GM23338 (cell line): ENCODE measurements at regions not wholly inside any gene's neighbourhood (a gene's known extent, or its start where the extent isn't known, plus 50 kb on each side); places are given as distances from the start of the nearest gene placed in this dataset.
"Not testable (repeated sequence)": the region's sequence is repeated elsewhere in the genome, so short reads cannot be mapped to it uniquely, and the experiment has no call there.

Experiments
- ATAC-seq: fragments of 200-7000 bp; cut with Tn5 transposase; 3 replicates; pipeline ENCODE4 v1.9.1; 2020
- DNase-seq: peaks from one replicate; pipeline ENCODE4 v3.0.0-alpha.2; 2015; ENCODE audit warnings: low spot score
- H2AFZ ChIP-seq: fragments of 200-600 bp; sonication (generic); 2 replicates; pipeline ENCODE4 v1.8.0; 2016; ENCODE audit warnings: antibody characterized with exemption, mild to moderate bottlenecking, moderate library complexity
- H3F3A ChIP-seq: fragments of 200-600 bp; sonication (generic); replicated peaks from 2 replicates; pipeline ENCODE4 v1.8.0; 2017; ENCODE audit warnings: antibody characterized with exemption, mixed run types, low read depth
- H3K27ac ChIP-seq: fragments of 200-600 bp; sonication (generic); 2 replicates; pipeline ENCODE4 v1.6.1; 2016; ENCODE audit warnings: low read depth
- H3K27me3 ChIP-seq: fragments of 200-600 bp; sonication (generic); 2 replicates; pipeline ENCODE4 v1.8.0; 2016; ENCODE audit warnings: mild to moderate bottlenecking, mixed run types, moderate library complexity; ENCODE audit not compliant: insufficient read depth
- H3K36me3 ChIP-seq: fragments of 200-600 bp; sonication (generic); 2 replicates; pipeline ENCODE4 v1.8.0; 2016; ENCODE audit warnings: mild to moderate bottlenecking; ENCODE audit not compliant: insufficient read depth
- H3K4me1 ChIP-seq: fragments of 200-600 bp; sonication (generic); 2 replicates; pipeline ENCODE4 v1.8.0; 2016; ENCODE audit warnings: mild to moderate bottlenecking, moderate library complexity; ENCODE audit not compliant: insufficient read depth
- H3K4me2 ChIP-seq: fragments of 200-600 bp; sonication (generic); 2 replicates; pipeline ENCODE4 v1.7.1; 2017; ENCODE audit warnings: mixed run types
- H3K4me3 ChIP-seq: fragments of 200-600 bp; sonication (generic); 2 replicates; pipeline ENCODE4 v1.6.1; 2016; ENCODE audit warnings: mixed run types
- H3K79me2 ChIP-seq: fragments of 200-600 bp; sonication (generic); replicated peaks from 2 replicates; pipeline ENCODE4 v1.8.0; 2017; ENCODE audit warnings: mild to moderate bottlenecking; ENCODE audit not compliant: insufficient read depth
- H3K9me2 ChIP-seq: fragments of 200-600 bp; sonication (generic); 2 replicates; pipeline ENCODE4 v1.8.0; 2017; ENCODE audit not compliant: insufficient read depth
- H4K20me1 ChIP-seq: fragments of 200-600 bp; sonication (generic); replicated peaks from 2 replicates; pipeline ENCODE4 v1.8.0; 2017; ENCODE audit warnings: mild to moderate bottlenecking; ENCODE audit not compliant: insufficient read depth
- H3K27ac Mint-ChIP-seq: 2 replicates; pipeline ENCODE4 v1.8.0; 2020; ENCODE audit warnings: inconsistent platforms, mild to moderate bottlenecking, moderate library complexity, mixed read lengths
- H3K27me3 Mint-ChIP-seq: 3 replicates; pipeline ENCODE4 v1.8.0; 2022; ENCODE audit warnings: low read depth, mild to moderate bottlenecking, moderate library complexity, mixed read lengths, inconsistent platforms; ENCODE audit not compliant: insufficient read depth, poor library complexity
- H3K36me3 Mint-ChIP-seq: 3 replicates; pipeline ENCODE4 v1.8.0; 2021; ENCODE audit warnings: low read depth, mild to moderate bottlenecking, inconsistent platforms, moderate library complexity, mixed read lengths
- H3K4me1 Mint-ChIP-seq: 3 replicates; pipeline ENCODE4 v1.8.0; 2020; ENCODE audit warnings: mild to moderate bottlenecking, inconsistent platforms, mixed read lengths
- H3K4me3 Mint-ChIP-seq: 3 replicates; pipeline ENCODE4 v1.8.0; 2021; ENCODE audit warnings: moderate library complexity, mild to moderate bottlenecking, inconsistent platforms, mixed read lengths
- H3K9me3 Mint-ChIP-seq: 3 replicates; pipeline ENCODE4 v1.8.0; 2020; ENCODE audit warnings: moderate library complexity, mild to moderate bottlenecking, inconsistent platforms, mixed read lengths
- CREB1 ChIP-seq: fragments of 250-450 bp; sonication (Bioruptor Pico); IDR thresholded peaks from 2 replicates; pipeline ENCODE4 v1.5.0; 2020; ENCODE audit warnings: low read depth, mild to moderate bottlenecking, moderate library complexity
- CTCF ChIP-seq, 2 experiments: fragments of 200-600 bp in 1 of 2; sonication (generic) in 1 of 2; conservative IDR thresholded peaks; 2 replicates each; pipeline versions ENCODE4 v1.5.1 to v1.6.1; 2016 to 2017; ENCODE audit warnings: antibody characterized with exemption in 2 of 2, low read depth in 2 of 2, mild to moderate bottlenecking in 2 of 2, moderate library complexity in 1 of 2
- JUNB ChIP-seq: IDR thresholded peaks from one replicate; pipeline ENCODE4 v1.6.1; 2016; ENCODE audit warnings: antibody characterized with exemption; ENCODE audit not compliant: unreplicated experiment
- NANOG ChIP-seq: IDR thresholded peaks from 2 replicates; pipeline ENCODE4 v1.6.1; 2016; ENCODE audit warnings: antibody characterized with exemption, borderline replicate concordance
- POLR2AphosphoS5 ChIP-seq: IDR thresholded peaks from 2 replicates; pipeline ENCODE4 v1.6.1; 2016; ENCODE audit warnings: antibody characterized with exemption, low read depth
- STAT1 ChIP-seq: IDR thresholded peaks from one replicate; pipeline ENCODE4 v1.6.1; 2016; ENCODE audit warnings: antibody characterized with exemption; ENCODE audit not compliant: unreplicated experiment

- H4K20me1 ChIP-seq, H3K4me3 ChIP-seq: not testable (repeated sequence)
Measured at GRCh38 chr10:23984405-23984804, 224.5 kb upstream of the KIAA1217 start.

DNA sequence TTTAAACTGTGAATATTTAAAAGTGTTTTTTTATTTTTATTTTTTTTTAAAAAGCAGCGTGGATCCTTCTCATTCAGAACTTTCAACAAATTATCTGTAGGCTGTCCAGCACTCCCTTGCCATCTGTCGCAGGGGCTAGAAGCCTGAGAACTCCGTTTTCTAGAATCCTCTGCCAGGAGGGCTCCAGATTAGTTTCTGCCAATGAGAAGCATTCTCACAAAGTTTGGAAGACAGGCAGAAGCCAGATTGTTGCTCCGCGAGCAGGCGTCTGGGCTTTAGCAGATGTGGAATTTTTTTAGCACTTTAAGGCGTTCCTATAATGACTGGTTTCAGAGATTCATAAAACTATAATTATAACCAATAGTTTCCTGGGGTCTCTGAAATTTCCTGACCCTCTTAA, 220.9 kb upstream of the KIAA1217 start:
- Histone ChIP-seq H3K4me1 (no peaks in the 10 kb centered on the region), H3K27me3 (no peaks in the 10 kb centered on the region), H3K27ac (no peak overlapping the region), H3F3A (no peaks in the 10 kb centered on the region), H3K79me2 (no peaks in the 10 kb centered on the region), H3K36me3 (no peaks in the 10 kb centered on the region), H3K4me2 (no peak overlapping the region), H3K4me3 (no peak overlapping the region), H2AFZ (no peak overlapping the region), H4K20me1 (no peaks in the 10 kb centered on the region), H3K9me2 (no peaks in the 10 kb centered on the region; the same call in 1 of the 2 replicates)
- ATAC-seq (no peak), DNase-seq (no peak)
- H3K36me3 Mint-ChIP-seq = no peaks in the 10 kb centered on the region
- H3K27me3 Mint-ChIP-seq = no peaks in the 10 kb centered on the region
- no peaks in the 10 kb centered on the region for H3K4me1 Mint-ChIP-seq
- no peak for TF ChIP-seq CTCF (conservative IDR thresholded peaks at IDR 0.05; ENCODE audit: low read depth in 2 of 2)
- TF ChIP-seq CREB1 (CRISPR knock-in tag) = no peak
- no peak for TF ChIP-seq JUNB
- no peak for TF ChIP-seq POLR2AphosphoS5
- no peak overlapping the region for H3K27ac Mint-ChIP-seq
- H3K4me3 Mint-ChIP-seq = no peak overlapping the region
- H3K9me3 Mint-ChIP-seq = no peaks in the 10 kb centered on the region

More at GRCh38 chr10:23984405-23984804, 224.5 kb upstream of the KIAA1217 start:
- not testable (repeated sequence) for H3K9me3 Mint-ChIP-seq, ATAC-seq, H3K4me1 ChIP-seq, H3K4me3 Mint-ChIP-seq, H3K36me3 ChIP-seq, H3K4me2 ChIP-seq, H3K27me3 Mint-ChIP-seq, H2AFZ ChIP-seq, H3K27me3 ChIP-seq, H3K27ac ChIP-seq, DNase-seq, H3F3A ChIP-seq, H3K79me2 ChIP-seq, H3K27ac Mint-ChIP-seq, H3K36me3 Mint-ChIP-seq, H3K9me2 ChIP-seq
- H3K4me1 Mint-ChIP-seq = peaks cover 15% of the 10 kb centered on the region

- Histone ChIP-seq H3K4me3 (no peak overlapping the region), H3K27me3 (no peaks in the 10 kb centered on the region), H2AFZ (no peak overlapping the region; the same call in 1 of the 2 replicates), H4K20me1 (no peaks in the 10 kb centered on the region), H3K27ac (no peak overlapping the region), H3F3A (no peaks in the 10 kb centered on the region), H3K79me2 (no peaks in the 10 kb centered on the region), H3K4me2 (no peak overlapping the region), H3K9me2 (no peaks in the 10 kb centered on the region), H3K36me3 (no peaks in the 10 kb centered on the region), H3K4me1 (no peaks in the 10 kb centered on the region)
- peak; percentile 90 to 91 for TF ChIP-seq CTCF (conservative IDR thresholded peaks at IDR 0.05; ENCODE audit: low read depth in 2 of 2)
- TF ChIP-seq STAT1 = no peak
- no peak for TF ChIP-seq JUNB
- TF ChIP-seq NANOG = no peak
- Mint-ChIP-seq H3K27me3 (peaks cover 1% of the 10 kb centered on the region), H3K27ac (no peak overlapping the region), H3K4me1 (peaks cover 5% of the 10 kb centered on the region; the same call in 2 of the 3 replicates), H3K9me3 (no peaks in the 10 kb centered on the region), H3K4me3 (no peak overlapping the region), H3K36me3 (no peaks in the 10 kb centered on the region)
- ATAC-seq (peak; percentile 76), DNase-seq (peak; percentile 79)
Measured at GRCh38 chr10:23994459-23995046, 214.4 kb upstream of the KIAA1217 start.
